PC-9 (cell line): ENCODE measurements at regions not wholly inside any gene's neighbourhood (a gene's known extent, or its start where the extent isn't known, plus 50 kb on each side); places are given as distances from the start of the nearest gene placed in this dataset.

Experiments
- BruUV-seq: library from RNA; stranded (reverse); fragments of 400-500 nt; replicated peaks from 2 replicates; lab custom pipeline; 2021; lab: Mats Ljungman, UMichigan
- CTCF ChIA-PET: fragments of 300-600 bp; sonication (Branson Sonifier 250); formaldehyde crosslinking; loops from one replicate; lab custom pipeline; 2022; ENCODE audit warnings: antibody characterized with exemption; lab: Charles Lee
- POLR2A ChIA-PET: fragments of 300-600 bp; sonication (Branson Sonifier 250); formaldehyde crosslinking; loops from one replicate; lab custom pipeline; 2022; ENCODE audit warnings: antibody characterized with exemption; ENCODE audit not compliant: unreplicated experiment; lab: Charles Lee
- DNase-seq, 2 experiments: peaks; one replicate each; pipeline versions ENCODE4 v3.0.0 to v3.0.0-alpha.2; 2015 to 2022; ENCODE audit warnings: mixed read lengths in 1 of 2
- H2AFZ ChIP-seq: fragments of 200-600 bp; sonication (generic); 2 replicates; pipeline ENCODE4 v1.8.1; 2017; ENCODE audit warnings: antibody characterized with exemption
- H3F3A ChIP-seq: fragments of 200-600 bp; sonication (generic); 2 replicates; pipeline ENCODE4 v1.8.1; 2017; ENCODE audit warnings: antibody characterized with exemption, mild to moderate bottlenecking, low read depth; ENCODE audit not compliant: insufficient read depth
- H3K27ac ChIP-seq: fragments of 200-600 bp; sonication (generic); 2 replicates; pipeline ENCODE4 v1.6.1; 2016; ENCODE audit warnings: mixed run types
- H3K27me3 ChIP-seq: fragments of 200-600 bp; sonication (generic); 2 replicates; pipeline ENCODE4 v1.6.1; 2016; ENCODE audit warnings: low read depth, mixed run types; ENCODE audit not compliant: insufficient read depth
- H3K36me3 ChIP-seq: fragments of 200-600 bp; sonication (generic); 2 replicates; pipeline ENCODE4 v1.6.1; 2016; ENCODE audit warnings: low read depth, mixed run types
- H3K4me1 ChIP-seq: fragments of 200-600 bp; sonication (generic); replicated peaks from 2 replicates; pipeline ENCODE4 v1.6.1; 2016; ENCODE audit warnings: mixed run types; ENCODE audit not compliant: insufficient read depth
- H3K4me2 ChIP-seq: fragments of 200-600 bp; sonication (generic); 2 replicates; pipeline ENCODE4 v1.6.1; 2017; ENCODE audit warnings: mixed run types
- H3K4me3 ChIP-seq: fragments of 200-600 bp; sonication (generic); 2 replicates; pipeline ENCODE4 v1.6.1; 2016; ENCODE audit warnings: mixed run types
- H3K79me2 ChIP-seq: fragments of 200-600 bp; sonication (generic); 2 replicates; pipeline ENCODE4 v1.6.1; 2017; ENCODE audit warnings: low read depth, mixed run types
- H3K9me2 ChIP-seq: fragments of 200-600 bp; sonication (generic); 2 replicates; pipeline ENCODE4 v1.8.1; 2017; ENCODE audit warnings: mild to moderate bottlenecking; ENCODE audit not compliant: insufficient read depth
- H3K9me3 ChIP-seq: fragments of 200-600 bp; sonication (generic); 2 replicates; pipeline ENCODE4 v1.8.1; 2016; ENCODE audit warnings: low read depth; ENCODE audit not compliant: insufficient read depth
- H4K20me1 ChIP-seq: fragments of 200-600 bp; sonication (generic); 2 replicates; pipeline ENCODE4 v1.8.1; 2017; ENCODE audit not compliant: insufficient read depth
- EZH2 ChIP-seq: fragments of 200-600 bp; sonication (generic); IDR thresholded peaks from 2 replicates; pipeline ENCODE4 v1.8.0; 2017; ENCODE audit warnings: antibody characterized with exemption, low read depth
- intact Hi-C: fragments of 100-400 bp; cut with micrococcal nuclease; formaldehyde crosslinking; loops from one replicate; pipeline ENCODE4 v1.10.0; 2022; ENCODE audit not compliant: unreplicated experiment
- TF ChIP-seq, protein P1 (sequence below): fragments of 200-600 bp; sonication (generic); conservative IDR thresholded peaks from 2 replicates; pipeline ENCODE4 v1.6.1; 2017; ENCODE audit warnings: mixed run types, antibody characterized with exemption, mild to moderate bottlenecking, moderate library complexity

DNA sequence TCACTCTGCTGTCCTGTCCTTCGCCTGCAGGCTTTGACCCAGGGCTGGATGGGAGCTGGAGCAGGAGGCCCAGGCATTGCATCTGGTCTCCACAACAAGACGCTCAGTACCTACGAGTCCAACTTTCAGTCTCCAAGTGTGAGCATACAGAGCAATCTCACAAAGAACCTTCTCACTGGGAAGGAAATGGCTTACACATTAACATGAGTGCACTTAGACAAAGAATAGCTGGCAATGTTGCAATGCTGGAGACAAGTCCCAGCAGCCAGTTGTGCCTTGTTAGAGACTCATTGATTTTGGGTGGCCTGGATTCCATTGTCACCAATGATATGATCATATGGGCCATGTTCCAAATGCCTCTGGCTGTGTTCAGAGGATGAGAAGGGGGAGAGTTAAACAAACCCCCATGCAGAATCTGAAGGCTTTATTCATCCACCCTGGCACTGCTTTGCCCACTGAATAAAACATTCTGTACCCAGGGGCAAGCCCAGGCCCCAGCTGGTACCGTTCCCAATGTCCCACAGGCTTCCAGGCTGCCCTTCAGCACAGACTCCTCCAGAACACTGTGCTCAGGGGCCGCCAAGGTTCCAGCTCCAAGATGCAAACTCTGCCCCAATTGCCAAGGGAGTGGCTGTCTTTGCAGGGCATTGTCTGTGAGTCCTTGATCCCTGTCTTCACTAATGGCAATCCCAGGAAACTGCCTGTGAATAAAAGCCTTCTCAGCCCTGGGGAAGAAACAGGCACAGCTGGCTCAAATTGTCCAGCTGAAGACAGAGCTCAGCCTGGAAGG is 185.5 kb downstream of the HSD17B3 start:
- Histone ChIP-seq H3K36me3 (no peaks in the 10 kb centered on the region), H3K79me2 (no peaks in the 10 kb centered on the region), H3F3A (no peaks in the 10 kb centered on the region), H3K27me3 (peaks cover 40% of the 10 kb centered on the region; the same call in 1 of the 2 replicates), H4K20me1 (no peaks in the 10 kb centered on the region), H3K9me2 (no peaks in the 10 kb centered on the region), H3K9me3 (no peaks in the 10 kb centered on the region), H3K4me2 (no peak overlapping the region), H3K4me1 (no peaks in the 10 kb centered on the region), H3K27ac (no peak overlapping the region), H3K4me3 (no peak overlapping the region), H2AFZ (no peak overlapping the region)
- no peak for DNase-seq
- no TSS peak for BruUV-seq
- ChIA-PET POLR2A (no interaction called here), CTCF (no interaction called here)
- TF ChIP-seq, protein P1, sequence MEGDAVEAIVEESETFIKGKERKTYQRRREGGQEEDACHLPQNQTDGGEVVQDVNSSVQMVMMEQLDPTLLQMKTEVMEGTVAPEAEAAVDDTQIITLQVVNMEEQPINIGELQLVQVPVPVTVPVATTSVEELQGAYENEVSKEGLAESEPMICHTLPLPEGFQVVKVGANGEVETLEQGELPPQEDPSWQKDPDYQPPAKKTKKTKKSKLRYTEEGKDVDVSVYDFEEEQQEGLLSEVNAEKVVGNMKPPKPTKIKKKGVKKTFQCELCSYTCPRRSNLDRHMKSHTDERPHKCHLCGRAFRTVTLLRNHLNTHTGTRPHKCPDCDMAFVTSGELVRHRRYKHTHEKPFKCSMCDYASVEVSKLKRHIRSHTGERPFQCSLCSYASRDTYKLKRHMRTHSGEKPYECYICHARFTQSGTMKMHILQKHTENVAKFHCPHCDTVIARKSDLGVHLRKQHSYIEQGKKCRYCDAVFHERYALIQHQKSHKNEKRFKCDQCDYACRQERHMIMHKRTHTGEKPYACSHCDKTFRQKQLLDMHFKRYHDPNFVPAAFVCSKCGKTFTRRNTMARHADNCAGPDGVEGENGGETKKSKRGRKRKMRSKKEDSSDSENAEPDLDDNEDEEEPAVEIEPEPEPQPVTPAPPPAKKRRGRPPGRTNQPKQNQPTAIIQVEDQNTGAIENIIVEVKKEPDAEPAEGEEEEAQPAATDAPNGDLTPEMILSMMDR: no peak
- no peak for TF ChIP-seq EZH2
- intact Hi-C loops: no loop called here

DNA sequence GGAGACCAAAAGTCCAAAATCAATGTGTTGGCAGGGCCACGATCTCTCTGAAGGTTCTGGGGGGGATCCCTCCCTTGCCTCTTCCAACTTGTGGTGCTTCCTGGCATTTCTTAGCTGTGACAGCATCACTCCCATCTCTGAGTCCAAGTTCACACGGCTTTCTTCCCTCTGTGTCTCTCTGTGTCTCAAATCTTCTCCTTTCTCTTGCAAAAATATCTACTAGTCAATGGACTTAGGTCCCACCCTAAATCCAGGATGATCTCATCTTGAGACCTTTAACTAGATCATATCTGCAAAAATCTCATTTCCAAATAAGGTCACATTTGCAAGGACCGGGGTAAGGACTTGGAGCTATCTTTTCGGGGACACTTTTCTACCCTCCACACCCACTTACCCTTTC is 186.1 kb downstream of the HSD17B3 start:
- no peaks in the 10 kb centered on the region for H3K9me2 ChIP-seq
- no peaks in the 10 kb centered on the region for H3K79me2 ChIP-seq
- no peak for DNase-seq
- H4K20me1 ChIP-seq: no peaks in the 10 kb centered on the region
- no peak overlapping the region for H2AFZ ChIP-seq
- H3F3A ChIP-seq: no peaks in the 10 kb centered on the region
- H3K9me3 ChIP-seq: no peaks in the 10 kb centered on the region
- ChIA-PET POLR2A (no interaction called here), CTCF (no interaction called here)
- H3K4me2 ChIP-seq: no peak overlapping the region
- intact Hi-C loops: no loop called here
- no TSS peak for BruUV-seq
- H3K4me3 ChIP-seq: no peak overlapping the region
- TF ChIP-seq EZH2: no peak
- TF ChIP-seq, protein P1: no peak
- H3K36me3 ChIP-seq: no peaks in the 10 kb centered on the region
- H3K27ac ChIP-seq: no peak overlapping the region
- H3K4me1 ChIP-seq: no peaks in the 10 kb centered on the region
- peaks cover 44% of the 10 kb centered on the region; the same call in 1 of the 2 replicates for H3K27me3 ChIP-seq

DNA sequence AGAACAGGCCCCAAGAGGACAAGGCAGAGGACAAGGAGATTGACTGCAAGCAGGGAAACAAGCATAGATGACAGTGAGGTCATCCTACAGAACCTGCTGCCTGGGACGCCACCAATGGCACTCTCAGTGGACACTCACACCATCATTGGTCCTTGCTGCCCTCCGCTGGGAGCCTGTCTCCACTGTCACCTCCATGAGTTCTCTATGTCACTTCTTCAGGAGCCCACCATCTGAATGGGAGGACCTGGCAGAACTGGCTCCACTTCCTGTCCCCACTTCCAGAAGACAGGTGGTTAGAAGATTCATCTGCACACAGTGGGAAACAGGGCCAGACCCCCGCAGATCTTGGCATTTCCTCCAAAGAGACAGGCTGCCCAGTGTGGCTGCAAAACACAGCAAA is 188.9 kb downstream of the HSD17B3 start:
- Histone ChIP-seq H3K4me2 (no peak overlapping the region), H3K27me3 (peaks cover 57% of the 10 kb centered on the region; the same call in 1 of the 2 replicates), H3F3A (no peaks in the 10 kb centered on the region), H3K9me3 (no peaks in the 10 kb centered on the region), H3K4me3 (no peak overlapping the region), H3K79me2 (no peaks in the 10 kb centered on the region), H2AFZ (no peak overlapping the region), H3K27ac (no peak overlapping the region), H3K36me3 (no peaks in the 10 kb centered on the region), H4K20me1 (no peaks in the 10 kb centered on the region), H3K4me1 (no peaks in the 10 kb centered on the region), H3K9me2 (no peaks in the 10 kb centered on the region)
- no TSS peak for BruUV-seq
- intact Hi-C loops: no loop called here
- TF ChIP-seq, protein P1: no peak
- TF ChIP-seq EZH2: no peak
- ChIA-PET POLR2A (no interaction called here), CTCF (no interaction called here)
- no peak for DNase-seq
